ENCODE measurements at regions not wholly inside any gene's neighbourhood (a gene's known extent, or its start where the extent isn't known, plus 50 kb on each side); places are given as distances from the start of the nearest gene placed in this dataset.

DNA sequence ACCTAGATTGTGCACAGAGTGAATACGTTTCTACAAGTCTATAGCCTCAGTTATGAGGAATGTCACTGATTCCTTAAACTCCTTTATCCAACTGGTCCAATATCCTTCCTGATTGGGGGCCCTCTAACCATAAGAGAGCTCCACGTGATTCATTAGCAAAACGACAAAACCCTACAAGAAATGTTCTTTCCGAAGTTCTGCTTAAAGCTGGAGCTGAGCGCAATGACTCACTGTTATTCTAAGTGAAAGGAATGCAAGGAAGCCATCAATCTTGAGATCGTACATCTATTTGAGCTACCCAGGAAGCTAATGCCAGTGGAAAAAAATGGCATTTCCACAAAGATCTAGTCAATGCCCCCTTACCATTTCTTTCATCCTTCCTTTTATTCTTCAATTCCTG is 354.9 kb upstream of the CDH20 start:
- no peak for DNase-seq (ENCODE audit: low spot score)

DNA sequence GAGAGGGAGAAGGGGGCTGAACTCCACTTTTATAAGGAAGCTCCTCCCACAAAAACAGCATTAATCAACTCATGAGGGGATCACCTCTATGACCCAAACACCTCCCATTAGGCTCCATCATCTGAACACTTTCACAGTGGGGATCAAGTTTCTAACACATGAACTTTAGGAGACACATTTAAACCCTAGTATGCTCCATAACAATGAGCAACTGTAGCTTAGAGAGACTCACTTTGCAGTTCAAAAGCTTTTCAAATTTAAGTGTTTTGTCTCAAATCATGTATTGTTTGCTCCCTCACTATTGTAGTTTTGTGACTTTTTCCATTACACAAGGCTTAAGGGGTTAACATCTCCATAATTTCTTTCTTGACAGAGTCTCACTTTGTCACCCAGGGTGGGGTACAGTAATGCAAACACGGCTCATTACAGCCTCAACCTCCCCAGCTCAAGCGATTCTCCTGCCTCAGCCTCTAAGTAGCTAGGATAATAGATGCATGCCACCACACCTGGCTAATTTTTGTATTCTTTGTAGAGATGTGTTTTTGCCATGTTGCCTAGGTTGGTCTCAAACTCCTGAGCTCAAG is 352.7 kb upstream of the CDH20 start:
- no peak for DNase-seq (ENCODE audit: low spot score)

DNA sequence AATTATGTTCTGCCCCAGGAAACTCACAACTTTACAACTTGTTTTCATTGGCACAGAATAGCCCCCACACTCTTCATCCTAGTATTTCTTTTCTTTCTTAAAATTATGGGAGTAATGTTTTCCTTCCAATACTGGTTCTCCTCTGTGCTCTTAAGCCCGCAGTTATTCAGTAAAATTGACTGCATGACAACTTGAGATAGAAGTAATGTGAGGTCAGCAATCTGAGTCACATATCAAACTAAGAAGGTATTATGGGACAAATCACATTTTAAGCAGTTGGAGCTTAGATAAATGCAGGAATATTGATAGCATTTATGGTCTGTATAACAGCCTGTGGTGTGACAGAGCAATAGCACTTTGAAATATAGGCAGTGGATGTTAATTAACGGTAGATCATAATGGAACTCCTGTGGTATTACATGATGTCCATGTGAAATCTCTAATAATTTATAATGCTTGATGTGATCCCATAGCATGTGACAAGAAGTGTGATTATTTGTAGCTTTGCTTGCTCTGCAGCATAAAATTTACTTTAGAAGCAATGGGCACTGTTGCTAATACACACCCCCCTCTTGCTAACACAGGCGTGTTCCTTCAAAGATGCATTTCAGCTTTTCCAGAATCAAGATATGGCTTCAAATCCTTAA is 351.4 kb upstream of the CDH20 start:
- DNase-seq (ENCODE audit: low spot score): no peak

DNA sequence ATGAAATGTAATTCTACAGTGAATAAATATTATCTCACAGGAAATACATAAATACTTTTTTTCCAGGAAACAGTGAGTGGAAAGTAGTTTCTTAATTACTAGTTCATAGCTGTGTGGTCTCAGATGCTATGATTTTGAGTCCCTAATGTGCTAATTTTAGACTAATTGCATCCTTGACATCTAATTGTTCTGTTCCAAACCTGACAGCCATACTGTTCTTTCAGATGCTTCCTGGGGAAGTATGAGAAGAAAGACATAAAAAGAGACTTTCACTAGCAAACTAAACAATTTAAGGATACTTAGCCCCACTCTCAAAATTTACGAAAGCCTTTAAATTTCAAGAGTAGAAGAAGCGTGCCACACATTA is 350.9 kb upstream of the CDH20 start:
- no peak for DNase-seq (ENCODE audit: low spot score)

DNA sequence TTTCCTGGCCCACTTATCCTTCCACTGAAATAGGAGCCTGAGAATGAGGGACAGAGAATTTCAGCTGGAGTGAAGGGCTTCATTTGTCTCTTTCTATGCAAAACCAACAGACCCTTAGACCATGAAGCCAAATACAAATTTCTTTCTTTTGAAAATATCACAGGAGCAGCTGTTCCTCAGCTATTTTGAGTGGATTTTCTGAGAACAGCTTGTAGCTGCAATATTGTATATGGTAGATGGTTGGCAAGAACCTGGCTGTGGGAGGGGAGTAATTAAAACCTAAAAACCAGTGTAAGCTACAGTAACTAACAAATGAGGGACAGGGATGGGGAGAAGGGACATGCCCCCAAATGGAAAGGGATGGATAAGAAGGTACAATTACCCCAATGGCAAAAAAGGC is 350.3 kb upstream of the CDH20 start:
- no peak for DNase-seq (ENCODE audit: low spot score)

DNA sequence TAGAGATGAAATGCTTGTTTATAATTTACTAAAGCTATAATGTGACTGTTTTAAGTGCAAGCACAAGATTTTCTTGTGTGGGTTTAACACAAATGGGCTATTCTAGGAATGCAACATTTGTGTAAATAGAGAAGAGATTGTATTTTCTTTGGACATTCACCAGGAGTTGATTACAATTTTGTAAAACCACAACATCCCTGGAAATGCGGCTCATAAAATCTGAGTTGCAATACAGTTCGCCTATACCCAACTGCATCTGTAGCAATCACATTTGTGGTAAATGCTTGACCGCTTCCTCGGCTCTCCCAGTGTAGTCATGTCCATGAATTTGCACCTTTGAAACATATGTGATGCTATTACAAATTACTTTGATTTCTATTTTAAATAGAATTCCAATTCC is 348.7 kb upstream of the CDH20 start:
- DNase-seq (ENCODE audit: low spot score): no peak

DNA sequence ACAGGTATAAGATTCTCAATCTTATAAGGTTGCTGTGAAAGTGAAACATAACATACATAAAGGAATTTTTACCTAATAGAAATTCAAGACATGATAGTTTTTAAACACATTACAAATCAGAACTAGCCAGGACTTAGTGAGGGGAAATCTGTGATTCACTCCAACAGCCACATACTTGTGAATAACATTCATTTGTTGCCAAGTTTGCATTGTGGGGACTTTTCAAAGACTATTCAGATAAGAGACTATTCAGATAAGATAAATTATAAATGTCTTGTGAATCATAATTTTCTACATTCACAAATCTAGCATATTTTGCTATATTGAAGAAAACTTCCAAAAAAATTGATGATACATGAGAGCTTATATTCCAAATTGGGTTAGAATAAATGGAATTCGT is 345.3 kb upstream of the CDH20 start:
- no peak for DNase-seq (ENCODE audit: low spot score)

- no peak for DNase-seq (ENCODE audit: low spot score)
These were observed 336.9 kb upstream of the CDH20 start for GRCh38 chr18:60996326-60996725.

GRCh38 chr18:60996822-60997221 is 336.4 kb upstream of the CDH20 start:
- DNase-seq (ENCODE audit: low spot score): no peak

DNA sequence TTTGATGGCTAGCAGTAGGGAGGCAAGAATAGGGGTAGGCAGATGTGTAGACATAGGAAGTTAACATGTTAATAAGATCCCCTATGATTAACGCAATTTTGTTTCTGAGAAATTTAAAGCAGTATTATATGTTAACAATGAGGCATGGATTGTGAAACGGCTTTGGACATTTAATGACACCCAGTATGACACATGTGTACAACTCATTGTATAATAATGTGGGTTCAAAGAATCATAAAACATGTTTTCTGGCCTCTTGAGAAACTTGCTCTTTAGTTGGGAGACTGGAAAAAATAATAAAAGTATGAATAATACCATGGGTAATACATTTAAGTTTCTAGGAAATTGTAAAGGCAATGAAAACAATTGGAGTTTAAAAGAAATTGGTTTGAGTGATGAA is 332.1 kb upstream of the CDH20 start:
- no peak for DNase-seq (ENCODE audit: low spot score)

- no peak for DNase-seq (ENCODE audit: low spot score)
These were observed 326.5 kb upstream of the CDH20 start for GRCh38 chr18:61006687-61007224.

GRCh38 chr18:61019338-61020301 is 313.6 kb upstream of the CDH20 start:
- DNase-seq (ENCODE audit: low spot score): no peak

GRCh38 chr18:61025596-61025995 is 307.6 kb upstream of the CDH20 start:
- no peak for DNase-seq (ENCODE audit: low spot score)

DNA sequence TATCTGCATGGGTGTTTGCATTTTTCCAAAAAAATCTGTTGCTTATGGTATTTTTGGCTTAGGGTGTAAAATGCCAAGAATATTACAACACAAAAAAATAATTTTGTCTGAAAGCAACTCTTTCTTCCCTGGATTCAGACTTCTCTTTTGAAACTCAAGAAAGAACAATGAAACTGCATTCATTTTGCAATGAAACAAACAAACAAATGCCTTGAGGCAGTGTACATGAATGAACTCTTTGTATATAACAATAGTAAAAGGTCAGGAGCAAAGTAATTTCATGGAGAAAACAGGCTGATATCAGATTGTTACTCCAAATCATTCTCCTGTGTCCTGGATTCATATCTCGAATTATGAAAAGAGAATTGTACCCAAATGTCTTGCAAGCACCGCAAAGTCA is 301.6 kb upstream of the CDH20 start:
- DNase-seq (ENCODE audit: low spot score): no peak

DNA sequence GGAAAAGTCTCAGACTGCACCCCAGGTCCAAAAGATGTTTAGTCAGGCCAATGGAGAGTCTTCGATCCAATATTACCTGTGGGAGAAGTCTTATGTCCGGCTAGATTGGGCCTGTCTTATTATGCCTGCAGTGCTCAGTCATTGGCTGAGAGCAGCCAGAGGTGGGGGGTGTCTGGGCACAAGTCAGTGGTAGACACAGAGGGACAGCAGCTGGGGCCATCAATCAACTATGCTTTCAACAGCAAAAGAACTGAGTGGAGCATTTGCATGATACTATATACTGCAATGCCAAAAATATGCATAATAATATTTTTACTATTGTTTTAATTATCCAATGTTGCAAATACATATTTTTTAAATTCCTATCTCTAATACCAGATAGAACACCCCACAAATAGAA is 298.6 kb upstream of the CDH20 start:
- no peak for DNase-seq (ENCODE audit: low spot score)

GRCh38 chr18:61039251-61039650 is 294.0 kb upstream of the CDH20 start:
- DNase-seq (ENCODE audit: low spot score): no peak

DNA sequence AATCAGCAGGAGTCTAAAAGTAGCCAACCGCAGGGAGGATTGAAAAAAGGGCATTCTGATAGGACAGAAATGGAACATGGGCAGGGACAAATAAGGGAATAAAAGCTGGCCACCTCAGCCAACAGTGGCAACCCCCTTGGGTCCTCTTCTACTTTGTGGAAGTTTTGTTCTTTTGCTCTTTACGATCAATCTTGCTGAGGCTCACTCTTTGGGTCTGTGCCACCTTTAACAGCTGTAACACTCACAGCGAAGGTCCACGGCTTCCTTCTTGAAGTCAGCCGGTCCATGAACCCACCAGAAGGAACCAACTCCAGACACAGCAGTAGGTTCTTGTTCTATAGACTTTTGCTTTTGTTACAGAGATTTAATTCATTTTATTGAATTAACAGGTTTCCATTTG is 285.4 kb upstream of the CDH20 start:
- no peak for DNase-seq (ENCODE audit: low spot score)

DNA sequence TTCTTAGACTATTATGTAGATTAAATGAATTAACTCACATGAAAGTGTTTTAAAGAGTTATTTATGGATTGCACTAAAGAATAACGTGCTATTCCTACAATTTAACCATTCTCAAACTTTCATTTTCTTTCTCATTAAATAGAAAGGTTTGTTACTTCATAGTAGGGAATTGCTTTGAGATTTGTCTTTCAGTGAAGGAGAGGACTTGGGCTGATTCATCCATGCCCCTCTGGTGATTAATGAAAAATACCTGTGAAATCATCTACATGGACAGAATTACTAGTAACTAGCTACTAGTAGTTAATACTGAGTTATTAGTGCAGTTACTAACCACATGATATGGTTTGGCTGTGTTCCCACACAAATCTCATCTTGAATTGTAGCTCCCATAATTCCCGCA is 275.8 kb upstream of the CDH20 start:
- no peak for DNase-seq (ENCODE audit: low spot score)

DNA sequence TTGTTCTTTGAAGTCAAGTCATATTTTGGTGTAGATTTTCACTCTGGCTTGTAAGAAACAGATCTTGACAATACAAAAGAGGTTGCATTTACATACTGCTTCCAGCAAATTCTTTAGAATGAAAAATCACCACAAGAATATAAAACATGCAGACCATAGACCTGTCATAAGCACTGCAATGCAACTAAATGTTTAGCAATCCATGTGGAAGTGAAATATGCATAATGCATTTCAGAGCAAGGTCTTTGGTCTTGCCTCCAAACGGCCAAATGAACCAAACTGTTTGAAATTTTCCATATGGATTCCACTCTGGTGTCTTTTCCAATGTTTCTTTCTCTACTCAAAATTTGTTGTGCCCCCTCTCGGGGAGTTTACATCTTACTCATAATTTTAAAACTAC is 271.0 kb upstream of the CDH20 start:
- DNase-seq (ENCODE audit: low spot score): no peak

DNA sequence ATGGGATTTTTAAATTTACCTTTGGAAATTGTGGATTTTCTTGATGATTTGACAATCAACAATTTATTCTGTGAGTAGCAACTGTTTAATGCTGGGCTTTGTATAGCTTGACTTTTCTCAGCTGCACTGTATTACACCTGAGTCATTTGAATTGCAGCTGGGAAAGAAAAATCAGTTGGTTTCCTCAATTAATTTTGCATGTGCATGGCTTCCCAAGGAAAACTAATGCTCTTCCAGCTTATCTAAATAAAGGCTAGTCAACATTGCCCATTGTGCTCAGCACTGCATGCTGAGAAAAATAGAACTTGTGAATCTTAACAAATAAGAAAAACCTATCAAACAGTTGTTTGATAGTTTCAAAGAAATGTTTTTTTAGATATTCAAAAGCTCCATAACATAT is 268.3 kb upstream of the CDH20 start:
- DNase-seq (ENCODE audit: low spot score): no peak

GRCh38 chr18:61076986-61077385 is 256.2 kb upstream of the CDH20 start:
- DNase-seq (ENCODE audit: low spot score): no peak

GRCh38 chr18:61079714-61080113 is 253.5 kb upstream of the CDH20 start:
- DNase-seq (ENCODE audit: low spot score): no peak

DNA sequence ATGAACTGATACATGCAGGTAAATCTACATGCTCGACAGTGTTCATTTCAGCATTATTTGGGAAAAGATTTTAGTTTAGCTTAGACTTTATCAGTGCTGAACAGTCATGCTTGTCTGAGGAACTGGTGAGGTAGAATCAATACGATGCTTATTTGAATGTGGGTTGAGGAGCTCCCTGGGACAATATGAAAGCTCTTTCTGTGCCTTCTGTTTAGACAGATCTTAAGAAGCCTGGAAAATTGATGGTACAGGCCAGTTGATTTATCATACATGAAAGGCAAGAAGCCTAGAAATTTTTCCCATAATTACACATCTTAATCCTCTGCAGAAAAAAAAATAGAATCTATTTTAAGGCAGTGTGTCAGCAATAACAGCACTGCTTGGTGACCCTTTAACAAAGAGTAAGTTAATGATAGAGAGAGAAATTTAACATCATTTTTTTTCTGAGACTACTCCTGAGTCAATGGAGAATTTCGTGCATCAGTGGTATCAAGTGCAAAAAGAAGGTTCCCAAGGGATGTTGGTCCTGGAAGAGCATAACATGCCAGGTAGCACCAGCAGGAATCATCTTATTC is 252.2 kb upstream of the CDH20 start:
- no peak for DNase-seq (ENCODE audit: low spot score)

All from hematopoietic multipotent progenitor cell treated with erythropoietin and hydrocortisone succinate and interleukin-3 and kit ligand, for 17 days (in vitro differentiated cells).